Cardiac muscle cell (in vitro differentiated cells and primary cell): ENCODE measurements at regions not wholly inside any gene's neighbourhood (a gene's known extent, or its start where the extent isn't known, plus 50 kb on each side); places are given as distances from the start of the nearest gene placed in this dataset.

ENCODE experiments used
- DNase-seq, 2 donors: peaks; one replicate each; pipeline versions ENCODE4 v3.0.0 to v3.0.0-alpha.2; 2010 to 2017; ENCODE audit warnings: low read depth in 1 of 2, low spot score in 1 of 2
- H3K27ac ChIP-seq: fragments of 200-600 bp; sonication (generic); 2 replicates; pipeline ENCODE4 v1.5.1; 2016
- H3K27me3 ChIP-seq: fragments of 200-600 bp; sonication (generic); 2 replicates; pipeline ENCODE4 v1.6.0; 2016; ENCODE audit warnings: control low read depth
- H3K36me3 ChIP-seq: fragments of 200-600 bp; sonication (generic); 2 replicates; pipeline ENCODE4 v1.5.1; 2016; ENCODE audit warnings: control low read depth
- H3K4me1 ChIP-seq: fragments of 200-600 bp; sonication (generic); 2 replicates; pipeline ENCODE4 v1.8.1; 2017; ENCODE audit warnings: low read depth, mild to moderate bottlenecking, mixed run types
- H3K4me3 ChIP-seq: fragments of 200-600 bp; sonication (generic); 2 replicates; pipeline ENCODE4 v1.5.1; 2016; ENCODE audit warnings: mild to moderate bottlenecking
- H3K9me3 ChIP-seq: fragments of 200-600 bp; sonication (generic); 2 replicates; pipeline ENCODE4 v1.5.1; 2017; ENCODE audit warnings: low read depth, mild to moderate bottlenecking, control low read depth
- TF ChIP-seq, protein P1 (sequence below): IDR thresholded peaks from 2 replicates; pipeline ENCODE4 v1.5.1; 2012; ENCODE audit warnings: low read depth, mild to moderate bottlenecking, low read length

DNA sequence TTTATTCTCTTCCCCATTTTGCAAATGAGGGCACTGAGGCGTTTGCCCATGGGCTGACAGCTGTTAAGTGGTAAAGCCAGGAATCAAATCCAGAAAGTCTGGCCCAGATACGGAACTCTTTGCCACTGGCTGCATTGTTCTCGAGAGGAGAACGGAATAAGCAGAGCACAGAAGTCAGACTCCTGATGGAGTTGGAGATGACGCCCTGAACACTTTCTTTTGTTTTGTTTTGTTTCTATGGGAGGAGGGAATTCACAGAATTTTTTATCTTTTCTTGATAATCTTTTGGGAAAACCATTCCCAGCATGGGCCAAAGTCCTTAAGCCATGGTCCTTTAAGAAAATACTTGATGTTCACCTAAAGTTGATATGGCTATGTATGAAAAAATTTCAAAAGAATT is 322.2 kb downstream of the RDH14 start:
- TF ChIP-seq, protein P1, sequence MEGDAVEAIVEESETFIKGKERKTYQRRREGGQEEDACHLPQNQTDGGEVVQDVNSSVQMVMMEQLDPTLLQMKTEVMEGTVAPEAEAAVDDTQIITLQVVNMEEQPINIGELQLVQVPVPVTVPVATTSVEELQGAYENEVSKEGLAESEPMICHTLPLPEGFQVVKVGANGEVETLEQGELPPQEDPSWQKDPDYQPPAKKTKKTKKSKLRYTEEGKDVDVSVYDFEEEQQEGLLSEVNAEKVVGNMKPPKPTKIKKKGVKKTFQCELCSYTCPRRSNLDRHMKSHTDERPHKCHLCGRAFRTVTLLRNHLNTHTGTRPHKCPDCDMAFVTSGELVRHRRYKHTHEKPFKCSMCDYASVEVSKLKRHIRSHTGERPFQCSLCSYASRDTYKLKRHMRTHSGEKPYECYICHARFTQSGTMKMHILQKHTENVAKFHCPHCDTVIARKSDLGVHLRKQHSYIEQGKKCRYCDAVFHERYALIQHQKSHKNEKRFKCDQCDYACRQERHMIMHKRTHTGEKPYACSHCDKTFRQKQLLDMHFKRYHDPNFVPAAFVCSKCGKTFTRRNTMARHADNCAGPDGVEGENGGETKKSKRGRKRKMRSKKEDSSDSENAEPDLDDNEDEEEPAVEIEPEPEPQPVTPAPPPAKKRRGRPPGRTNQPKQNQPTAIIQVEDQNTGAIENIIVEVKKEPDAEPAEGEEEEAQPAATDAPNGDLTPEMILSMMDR: no peak
- DNase-seq: peak in 1 of 2 donors; percentile 5

DNA sequence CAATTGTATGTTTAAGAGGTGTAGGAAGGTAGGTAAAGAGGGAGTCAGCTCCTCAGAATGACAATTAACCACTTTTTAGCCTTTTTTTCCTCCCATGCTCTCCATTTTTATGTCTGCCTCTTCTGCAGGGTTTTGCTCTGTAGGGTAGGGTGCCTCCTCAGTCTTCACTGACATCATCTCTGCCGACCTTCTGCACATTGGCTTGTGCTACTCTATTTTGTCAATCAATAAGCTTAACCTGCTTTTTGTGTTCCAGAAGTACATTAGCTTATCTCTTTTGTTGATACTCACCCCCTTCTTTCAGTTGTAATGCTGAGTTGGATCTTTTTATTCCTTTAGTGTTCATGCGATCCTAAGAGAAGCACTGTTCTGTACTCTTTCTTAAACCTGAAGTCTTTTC is 323.2 kb downstream of the RDH14 start:
- TF ChIP-seq, protein P1: no peak
- Histone ChIP-seq H3K36me3 (no peaks in the 10 kb centered on the region), H3K27ac (no peak overlapping the region), H3K27me3 (no peaks in the 10 kb centered on the region), H3K4me1 (peaks cover 4% of the 10 kb centered on the region), H3K9me3 (no peaks in the 10 kb centered on the region), H3K4me3 (no peak overlapping the region)
- no peak for DNase-seq

More for the DNA sequence above, 322.2 kb downstream of the RDH14 start:
- Histone ChIP-seq H3K4me1 (peaks cover 4% of the 10 kb centered on the region), H3K27ac (no peak overlapping the region), H3K27me3 (no peaks in the 10 kb centered on the region), H3K4me3 (no peak overlapping the region), H3K9me3 (no peaks in the 10 kb centered on the region), H3K36me3 (no peaks in the 10 kb centered on the region)

DNA sequence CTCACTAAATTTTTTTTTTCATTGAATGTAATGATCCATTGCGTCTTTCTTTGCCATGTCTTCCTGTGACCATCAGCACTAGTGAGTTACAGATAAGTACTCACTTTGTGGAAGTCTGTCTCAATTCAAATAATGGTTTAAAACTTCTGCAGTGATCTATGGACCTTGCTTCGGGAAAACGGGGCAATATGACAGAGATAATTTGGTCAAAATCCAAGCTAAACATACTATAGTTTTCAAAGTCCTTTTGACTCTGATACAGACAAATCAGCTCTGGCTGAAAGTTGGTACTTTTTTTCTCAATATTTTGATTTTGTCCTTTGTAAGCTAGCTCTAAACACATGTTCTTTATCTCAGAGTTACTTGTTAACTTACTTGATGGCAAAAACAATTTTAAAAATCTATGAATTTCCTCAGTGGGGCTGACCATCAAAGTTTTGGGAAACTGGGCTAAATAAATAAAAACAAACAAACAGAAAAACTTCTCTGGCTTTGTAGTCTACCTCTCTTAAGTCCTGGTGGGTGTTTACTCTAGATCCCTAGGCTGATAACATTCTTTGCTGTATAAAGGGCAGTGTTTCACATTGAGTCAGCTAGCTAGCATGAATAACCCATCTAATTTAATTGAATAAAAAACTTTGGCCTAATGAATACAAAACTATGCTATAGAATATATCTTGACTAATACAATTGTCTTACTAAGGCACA is 327.6 kb downstream of the RDH14 start:
- Histone ChIP-seq H3K27ac (no peak overlapping the region), H3K9me3 (no peaks in the 10 kb centered on the region), H3K27me3 (no peaks in the 10 kb centered on the region), H3K4me1 (peaks cover 4% of the 10 kb centered on the region), H3K4me3 (no peak overlapping the region), H3K36me3 (no peaks in the 10 kb centered on the region)
- DNase-seq: no peak
- TF ChIP-seq, protein P1: no peak

DNA sequence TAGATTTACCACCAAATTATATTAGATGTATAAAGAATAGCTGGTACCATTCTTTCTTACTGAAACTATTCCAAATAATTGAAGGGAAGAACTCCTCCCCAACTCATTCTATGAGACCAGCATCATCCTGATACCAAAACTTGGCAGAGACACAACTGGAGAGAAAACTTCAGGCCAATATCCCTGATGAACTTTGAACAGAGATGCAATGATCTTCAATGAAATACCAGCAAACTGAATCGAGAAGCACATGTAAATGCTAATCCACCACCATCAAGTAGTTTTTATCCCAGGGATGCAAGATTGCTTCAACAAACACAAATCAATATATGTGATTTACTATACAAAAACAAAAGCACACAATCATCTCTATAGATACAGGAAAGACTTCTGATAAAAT is 329.8 kb downstream of the RDH14 start:
- Histone ChIP-seq H3K4me3 (no peak overlapping the region), H3K36me3 (no peaks in the 10 kb centered on the region), H3K27me3 (no peaks in the 10 kb centered on the region), H3K4me1 (no peaks in the 10 kb centered on the region), H3K9me3 (no peaks in the 10 kb centered on the region), H3K27ac (no peak overlapping the region)
- TF ChIP-seq, protein P1: no peak
- DNase-seq: no peak

DNA sequence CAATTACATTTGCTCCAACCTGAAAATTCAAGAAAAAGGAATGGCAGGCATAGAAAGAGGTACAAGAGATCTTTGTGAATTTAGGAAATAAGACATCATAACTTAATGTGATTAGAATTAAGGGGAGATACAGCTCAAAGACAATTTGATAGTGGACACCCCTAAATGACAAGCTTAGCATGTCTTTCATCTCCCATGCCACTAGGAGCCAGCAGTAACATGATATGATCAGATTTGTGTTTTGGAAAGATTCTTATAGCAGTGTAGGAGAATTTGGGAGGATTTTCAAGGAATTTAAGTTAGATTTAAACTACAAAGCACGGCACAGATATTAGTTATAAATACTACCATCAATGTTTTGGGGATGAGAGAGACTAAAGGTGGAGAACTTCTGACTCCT is 340.8 kb downstream of the RDH14 start:
- no peaks in the 10 kb centered on the region for H3K9me3 ChIP-seq
- H3K27ac ChIP-seq: no peak overlapping the region
- H3K4me3 ChIP-seq: no peak overlapping the region
- TF ChIP-seq, protein P1: peak; percentile 38
- no peaks in the 10 kb centered on the region for H3K27me3 ChIP-seq
- peak in 1 of 2 donors; percentile 20 for DNase-seq
- no peaks in the 10 kb centered on the region for H3K36me3 ChIP-seq
- H3K4me1 ChIP-seq: no peaks in the 10 kb centered on the region
